Fibroblast of pulmonary artery (primary cell): ENCODE measurements at regions not wholly inside any gene's neighbourhood (a gene's known extent, or its start where the extent isn't known, plus 50 kb on each side); places are given as distances from the start of the nearest gene placed in this dataset.

Experiments
- DNase-seq: peaks from one replicate; pipeline ENCODE4 v3.0.0-alpha.2; 2010; ENCODE audit warnings: low read depth
- H3K4me3 ChIP-seq: replicated peaks from 2 replicates; pipeline ENCODE4 v1.5.1; 2011; ENCODE audit warnings: low read depth, mild to moderate bottlenecking, control low read depth, low read length, moderate library complexity
- TF ChIP-seq, protein P1 (sequence below): IDR thresholded peaks from 2 replicates; pipeline ENCODE4 v1.5.1; 2011; ENCODE audit warnings: mild to moderate bottlenecking, control low read depth, low read length, inconsistent platforms; ENCODE audit errors: missing control alignments

DNA sequence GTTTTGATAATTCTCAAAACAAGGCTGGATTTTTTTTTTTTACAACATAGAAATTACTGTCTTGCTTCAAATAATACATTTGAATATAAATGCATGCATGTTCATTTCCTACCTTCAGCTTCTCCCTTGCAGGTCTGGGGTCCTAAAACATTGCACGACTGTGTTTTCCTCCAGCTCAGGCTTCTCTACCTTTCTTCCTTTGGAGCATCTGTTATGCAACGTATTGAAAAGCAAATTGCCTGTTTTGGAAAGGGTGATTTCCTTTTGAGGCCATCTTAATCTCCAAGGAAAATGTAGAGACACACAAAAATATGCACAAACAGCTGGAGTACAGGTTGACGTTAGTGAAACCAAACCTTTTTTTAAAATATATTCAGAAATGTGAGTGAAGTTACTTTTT lies 115.6 kb upstream of the TLL1 start:
- DNase-seq: no peak
- TF ChIP-seq, protein P1, sequence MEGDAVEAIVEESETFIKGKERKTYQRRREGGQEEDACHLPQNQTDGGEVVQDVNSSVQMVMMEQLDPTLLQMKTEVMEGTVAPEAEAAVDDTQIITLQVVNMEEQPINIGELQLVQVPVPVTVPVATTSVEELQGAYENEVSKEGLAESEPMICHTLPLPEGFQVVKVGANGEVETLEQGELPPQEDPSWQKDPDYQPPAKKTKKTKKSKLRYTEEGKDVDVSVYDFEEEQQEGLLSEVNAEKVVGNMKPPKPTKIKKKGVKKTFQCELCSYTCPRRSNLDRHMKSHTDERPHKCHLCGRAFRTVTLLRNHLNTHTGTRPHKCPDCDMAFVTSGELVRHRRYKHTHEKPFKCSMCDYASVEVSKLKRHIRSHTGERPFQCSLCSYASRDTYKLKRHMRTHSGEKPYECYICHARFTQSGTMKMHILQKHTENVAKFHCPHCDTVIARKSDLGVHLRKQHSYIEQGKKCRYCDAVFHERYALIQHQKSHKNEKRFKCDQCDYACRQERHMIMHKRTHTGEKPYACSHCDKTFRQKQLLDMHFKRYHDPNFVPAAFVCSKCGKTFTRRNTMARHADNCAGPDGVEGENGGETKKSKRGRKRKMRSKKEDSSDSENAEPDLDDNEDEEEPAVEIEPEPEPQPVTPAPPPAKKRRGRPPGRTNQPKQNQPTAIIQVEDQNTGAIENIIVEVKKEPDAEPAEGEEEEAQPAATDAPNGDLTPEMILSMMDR: no peak
- H3K4me3 ChIP-seq: no peak overlapping the region

DNA sequence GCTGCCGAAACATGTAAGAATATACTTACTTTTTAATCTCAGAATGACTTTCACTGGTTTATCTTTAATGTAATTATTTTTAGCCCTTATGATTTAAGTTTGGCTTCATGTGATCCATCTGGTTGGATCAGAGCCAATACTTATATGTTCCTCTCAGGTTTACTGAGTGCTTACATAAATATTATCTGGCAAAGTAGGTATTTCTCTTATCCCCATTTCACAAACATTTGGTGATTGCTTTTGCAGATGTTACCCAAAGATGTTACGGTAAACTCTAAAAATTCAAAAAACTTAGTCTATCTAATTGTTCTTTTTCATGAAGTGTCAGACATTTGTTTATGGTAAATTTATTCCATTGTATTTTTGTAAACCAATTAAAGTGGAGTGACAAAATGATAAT lies 115.0 kb upstream of the TLL1 start:
- no peak for DNase-seq
- no peak overlapping the region for H3K4me3 ChIP-seq
- TF ChIP-seq, protein P1: no peak

DNA sequence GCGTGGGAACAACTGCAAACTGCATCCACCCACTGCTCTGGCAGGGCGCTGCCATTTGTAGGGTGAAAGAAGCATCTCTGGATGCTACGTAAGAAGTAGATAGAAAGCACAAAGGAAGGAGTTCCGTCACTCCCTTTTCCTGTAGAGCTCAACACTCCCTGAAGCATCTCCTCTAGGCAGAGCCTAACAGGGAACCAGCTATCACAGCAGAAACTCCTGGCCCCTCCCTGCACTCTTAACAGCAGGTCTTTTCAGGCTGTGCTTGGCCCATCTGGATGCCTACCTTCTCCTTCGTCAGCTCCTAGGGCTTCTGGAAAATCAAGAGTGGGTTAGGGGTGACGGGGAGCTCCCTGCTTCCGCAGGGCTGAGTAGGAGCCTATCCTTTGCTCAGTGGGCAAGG lies 112.9 kb upstream of the TLL1 start:
- TF ChIP-seq, protein P1: no peak
- no peak for DNase-seq

DNA sequence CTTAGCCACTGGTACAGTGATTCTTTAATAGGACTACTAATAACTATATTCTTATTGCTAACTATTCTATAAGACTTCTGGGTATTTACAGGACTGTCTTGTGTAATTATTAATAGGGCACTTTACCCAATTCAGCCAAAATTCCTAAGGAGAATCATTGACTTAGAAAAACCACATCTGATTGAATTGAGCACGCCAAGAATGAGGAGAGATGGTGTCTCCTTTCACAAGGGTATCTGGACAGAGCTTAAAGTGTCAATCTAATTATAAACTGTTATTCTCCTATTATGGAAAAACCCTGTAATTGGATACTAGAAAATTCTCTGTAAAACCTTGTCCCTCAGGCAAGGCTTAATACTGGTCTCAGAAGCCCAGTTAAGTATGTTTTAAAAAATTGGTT lies 111.1 kb upstream of the TLL1 start:
- DNase-seq: no peak
- H3K4me3 ChIP-seq: no peak overlapping the region
- TF ChIP-seq, protein P1: no peak

More for the DNA sequence above, 112.9 kb upstream of the TLL1 start:
- H3K4me3 ChIP-seq: no peak overlapping the region

DNA sequence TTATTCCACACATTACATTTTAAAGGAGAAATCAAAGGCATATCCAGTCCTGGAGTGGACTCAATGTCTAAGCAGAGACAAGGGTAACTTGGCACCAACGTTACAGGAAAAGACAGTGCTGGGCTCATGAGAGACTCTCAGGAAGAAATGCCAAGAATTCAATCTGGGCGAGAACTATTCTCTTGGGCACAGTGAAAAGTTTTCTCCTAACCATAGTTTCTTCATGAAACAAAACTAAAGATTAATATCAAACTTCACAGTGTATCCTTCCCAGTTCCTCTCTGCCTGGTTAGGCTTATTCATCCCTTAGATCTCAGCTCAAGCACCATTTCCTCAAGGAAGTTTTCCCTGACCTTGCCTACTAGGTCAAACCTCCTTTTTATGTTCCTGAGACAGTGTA lies 109.4 kb upstream of the TLL1 start:
- TF ChIP-seq, protein P1: no peak
- no peak overlapping the region for H3K4me3 ChIP-seq
- no peak for DNase-seq

DNA sequence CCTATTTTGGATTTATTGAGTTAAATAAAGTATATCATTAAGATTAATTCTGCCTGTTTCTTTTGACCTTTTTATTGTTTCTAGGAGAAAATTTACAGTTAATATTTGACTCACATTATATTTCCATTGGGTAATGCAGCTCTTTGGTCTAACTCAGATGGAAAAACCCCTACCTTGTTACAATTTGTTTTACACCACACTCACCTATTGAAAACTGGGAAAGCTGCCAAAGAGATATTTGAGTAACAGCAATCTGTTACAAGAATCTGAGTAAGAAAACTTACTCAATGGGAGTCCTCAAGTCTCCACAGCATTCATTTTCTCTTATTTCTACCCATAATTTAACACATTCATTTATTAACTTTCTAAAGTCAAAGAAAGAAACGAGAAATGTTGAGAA lies 108.0 kb upstream of the TLL1 start:
- H3K4me3 ChIP-seq: no peak overlapping the region
- no peak for DNase-seq
- TF ChIP-seq, protein P1: no peak

DNA sequence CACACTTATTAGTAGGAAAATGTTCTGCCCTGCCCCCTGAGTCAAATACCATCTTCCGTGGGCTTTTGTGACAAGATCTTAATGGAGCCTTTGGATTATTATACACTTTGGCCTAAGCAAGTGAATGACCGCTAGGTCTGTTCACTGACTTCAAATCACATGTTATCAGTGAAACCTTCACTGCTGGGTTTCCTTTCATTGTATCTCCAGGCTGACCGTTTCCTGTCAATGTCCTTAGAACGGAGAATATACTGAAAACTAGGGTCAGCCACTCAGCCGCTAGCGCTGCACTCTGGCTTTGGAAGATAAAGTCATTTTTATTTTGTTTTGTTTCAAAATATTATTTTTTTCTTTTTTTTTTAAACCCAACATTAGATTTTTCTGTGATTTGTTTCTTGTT lies 107.0 kb upstream of the TLL1 start:
- peak; percentile 28 for DNase-seq
- TF ChIP-seq, protein P1: no peak
- no peak overlapping the region for H3K4me3 ChIP-seq
